B cell (primary cell): ENCODE measurements at regions not wholly inside any gene's neighbourhood (a gene's known extent, or its start where the extent isn't known, plus 50 kb on each side); places are given as distances from the start of the nearest gene placed in this dataset.

Source experiments
- CTCF ChIP-seq: fragments of 200-600 bp; IDR thresholded peaks from one replicate; pipeline ENCODE4 v1.8.0; 2022; ENCODE audit warnings: antibody characterized with exemption, mild to moderate bottlenecking
- EZH2 ChIP-seq: IDR thresholded peaks from 2 replicates; pipeline ENCODE4 v1.6.1; 2012; ENCODE audit warnings: borderline replicate concordance, low read depth, mild to moderate bottlenecking, moderate library complexity, low read length; ENCODE audit not compliant: insufficient read depth, poor library complexity, severe bottlenecking

GRCh38 chr17:6204203-6204722 lies 134.1 kb downstream of the WSCD1 start:
- TF ChIP-seq CTCF: no peak
- no peak for TF ChIP-seq EZH2
